ENCODE measurements at regions not wholly inside any gene's neighbourhood (a gene's known extent, or its start where the extent isn't known, plus 50 kb on each side); places are given as distances from the start of the nearest gene placed in this dataset.

- Mint-ChIP-seq H3K4me3 (no peak overlapping the region), H3K27me3 (peaks cover 14 to 65% (median 37%) of the 10 kb centered on the region in 5 donors), H3K4me1 (no peaks in the 10 kb centered on the region), H3K36me3 (peaks cover 0 to 21% (median 0%) of the 10 kb centered on the region in 3 donors), H3K27ac (no peak overlapping the region), H3K9me3 (peaks cover 5 to 25% (median 11%) of the 10 kb centered on the region in 9 donors)
- ATAC-seq (no peak), DNase-seq (no peak)
- POLR2A ChIA-PET, result no interaction called here
Measured at GRCh38 chr1:13992489-13993285, 292.7 kb downstream of the PRDM2 start.

- Mint-ChIP-seq H3K4me3 (no peak overlapping the region), H3K27me3 (peaks cover 18 to 58% (median 38%) of the 10 kb centered on the region in 5 donors), H3K4me1 (no peaks in the 10 kb centered on the region), H3K27ac (peak overlapping the region in 1 of 10 donors; percentile 60), H3K9me3 (peaks cover 11 to 40% (median 18%) of the 10 kb centered on the region in 9 donors), H3K36me3 (peaks cover 0 to 25% (median 0%) of the 10 kb centered on the region in 3 donors)
- POLR2A ChIA-PET, result no interaction called here
- no peak for DNase-seq
- ATAC-seq, result no peak
Measured at GRCh38 chr1:13994386-13994785, 294.4 kb downstream of the PRDM2 start.

GRCh38 chr1:13996334-13996733, 296.3 kb downstream of the PRDM2 start:
- Mint-ChIP-seq H3K9me3 (peaks cover 15 to 58% (median 31%) of the 10 kb centered on the region in 9 donors), H3K27ac (no peak overlapping the region), H3K4me1 (peaks cover 0 to 2% (median 0%) of the 10 kb centered on the region in 4 donors), H3K4me3 (no peak overlapping the region), H3K27me3 (peaks cover 12 to 46% (median 25%) of the 10 kb centered on the region in 5 donors), H3K36me3 (peaks cover 2 to 37% (median 3%) of the 10 kb centered on the region in 3 donors)
- DNase-seq, result no peak
- no peak for ATAC-seq
- POLR2A ChIA-PET, result no interaction called here

GRCh38 chr1:14003552-14003951, 303.6 kb downstream of the PRDM2 start:
- peaks cover 0 to 2% (median 0%) of the 10 kb centered on the region in 4 donors for H3K4me1 Mint-ChIP-seq
- H3K4me3 Mint-ChIP-seq, result no peak overlapping the region
- POLR2A ChIA-PET, result no interaction called here
- ATAC-seq (no peak), DNase-seq (no peak)
- peaks cover 6 to 46% (median 30%) of the 10 kb centered on the region in 9 donors for H3K9me3 Mint-ChIP-seq
- peaks cover 0 to 23% (median 4%) of the 10 kb centered on the region in 5 donors for H3K27me3 Mint-ChIP-seq
- peaks cover 2 to 20% (median 3%) of the 10 kb centered on the region in 3 donors for H3K36me3 Mint-ChIP-seq
- no peak overlapping the region for H3K27ac Mint-ChIP-seq

GRCh38 chr1:14009582-14009981, 309.6 kb downstream of the PRDM2 start:
- POLR2A ChIA-PET, result no interaction called here
- Mint-ChIP-seq H3K4me1 (no peaks in the 10 kb centered on the region), H3K4me3 (no peak overlapping the region), H3K9me3 (peaks cover 0 to 16% (median 7%) of the 10 kb centered on the region in 9 donors), H3K27me3 (peaks cover 0 to 24% (median 5%) of the 10 kb centered on the region in 5 donors), H3K36me3 (peaks cover 0 to 5% (median 0%) of the 10 kb centered on the region in 3 donors), H3K27ac (no peak overlapping the region)
- DNase-seq (no peak), ATAC-seq (no peak)

GRCh38 chr1:14010476-14010875, 310.5 kb downstream of the PRDM2 start:
- no peaks in the 10 kb centered on the region for H3K4me1 Mint-ChIP-seq
- peaks cover 0 to 5% (median 0%) of the 10 kb centered on the region in 3 donors for H3K36me3 Mint-ChIP-seq
- peaks cover 0 to 16% (median 7%) of the 10 kb centered on the region in 9 donors for H3K9me3 Mint-ChIP-seq
- ATAC-seq, result no peak
- no peak overlapping the region for H3K27ac Mint-ChIP-seq
- H3K27me3 Mint-ChIP-seq, result peaks cover 0 to 24% (median 5%) of the 10 kb centered on the region in 5 donors
- H3K4me3 Mint-ChIP-seq, result no peak overlapping the region
- no peak for DNase-seq
- POLR2A ChIA-PET, result no interaction called here

GRCh38 chr1:14011132-14011531, 311.1 kb downstream of the PRDM2 start:
- no peaks in the 10 kb centered on the region for H3K4me1 Mint-ChIP-seq
- POLR2A ChIA-PET, result no interaction called here
- H3K9me3 Mint-ChIP-seq, result peaks cover 0 to 16% (median 7%) of the 10 kb centered on the region in 9 donors
- H3K36me3 Mint-ChIP-seq, result peaks cover 0 to 5% (median 0%) of the 10 kb centered on the region in 3 donors
- no peak overlapping the region for H3K4me3 Mint-ChIP-seq
- no peak for ATAC-seq
- H3K27ac Mint-ChIP-seq, result peak overlapping the region in 1 of 10 donors; percentile 46
- no peak for DNase-seq
- H3K27me3 Mint-ChIP-seq, result peaks cover 2 to 30% (median 8%) of the 10 kb centered on the region in 5 donors

- Mint-ChIP-seq H3K4me1 (no peaks in the 10 kb centered on the region), H3K4me3 (no peak overlapping the region), H3K27ac (no peak overlapping the region), H3K27me3 (peaks cover 2 to 37% (median 11%) of the 10 kb centered on the region in 5 donors), H3K36me3 (peaks cover 0 to 5% (median 0%) of the 10 kb centered on the region in 3 donors), H3K9me3 (peaks cover 0 to 14% (median 6%) of the 10 kb centered on the region in 9 donors)
- DNase-seq, result no peak
- POLR2A ChIA-PET, result no interaction called here
- no peak for ATAC-seq
Measured at GRCh38 chr1:14011888-14012287, 311.9 kb downstream of the PRDM2 start.

- POLR2A ChIA-PET, result no interaction called here
- DNase-seq (no peak), ATAC-seq (no peak)
- Mint-ChIP-seq H3K9me3 (peaks cover 0 to 8% (median 0%) of the 10 kb centered on the region in 9 donors), H3K27me3 (peaks cover 7 to 55% (median 16%) of the 10 kb centered on the region in 5 donors), H3K27ac (no peak overlapping the region), H3K4me1 (no peaks in the 10 kb centered on the region), H3K36me3 (no peaks in the 10 kb centered on the region), H3K4me3 (no peak overlapping the region)
Measured at GRCh38 chr1:14014929-14015328, 314.9 kb downstream of the PRDM2 start.

- no peaks in the 10 kb centered on the region for H3K36me3 Mint-ChIP-seq
- DNase-seq, result no peak
- no peak overlapping the region for H3K4me3 Mint-ChIP-seq
- H3K27ac Mint-ChIP-seq, result no peak overlapping the region
- ATAC-seq, result no peak
- H3K9me3 Mint-ChIP-seq, result peaks cover 0 to 7% (median 0%) of the 10 kb centered on the region in 9 donors
- peaks cover 13 to 62% (median 16%) of the 10 kb centered on the region in 5 donors for H3K27me3 Mint-ChIP-seq
- H3K4me1 Mint-ChIP-seq, result no peaks in the 10 kb centered on the region
- POLR2A ChIA-PET, result no interaction called here
Measured at GRCh38 chr1:14015917-14016316, 315.9 kb downstream of the PRDM2 start.

- Mint-ChIP-seq H3K4me3 (no peak overlapping the region), H3K9me3 (peaks cover 0 to 2% (median 0%) of the 10 kb centered on the region in 9 donors), H3K27ac (no peak overlapping the region), H3K36me3 (no peaks in the 10 kb centered on the region), H3K27me3 (peaks cover 13 to 61% (median 20%) of the 10 kb centered on the region in 5 donors), H3K4me1 (no peaks in the 10 kb centered on the region)
- POLR2A ChIA-PET, result no interaction called here
- DNase-seq, result no peak
- ATAC-seq, result no peak
Measured at GRCh38 chr1:14017531-14017961, 317.6 kb downstream of the PRDM2 start.

- POLR2A ChIA-PET, result no interaction called here
Measured at GRCh38 chr1:14019461-14019860, 319.5 kb downstream of the PRDM2 start.

GRCh38 chr1:14020006-14020405, 320.0 kb downstream of the PRDM2 start:
- no peak overlapping the region for H3K4me3 Mint-ChIP-seq
- ATAC-seq (no peak), DNase-seq (no peak)
- H3K9me3 Mint-ChIP-seq, result peaks cover 0 to 11% (median 0%) of the 10 kb centered on the region in 9 donors
- no peaks in the 10 kb centered on the region for H3K36me3 Mint-ChIP-seq
- H3K4me1 Mint-ChIP-seq, result no peaks in the 10 kb centered on the region
- no peak overlapping the region for H3K27ac Mint-ChIP-seq
- POLR2A ChIA-PET, result no interaction called here
- peaks cover 15 to 77% (median 24%) of the 10 kb centered on the region in 5 donors for H3K27me3 Mint-ChIP-seq

More at GRCh38 chr1:14019461-14019860, 319.5 kb downstream of the PRDM2 start:
- Mint-ChIP-seq H3K9me3 (peaks cover 0 to 11% (median 0%) of the 10 kb centered on the region in 9 donors), H3K4me3 (no peak overlapping the region), H3K36me3 (no peaks in the 10 kb centered on the region), H3K27me3 (peaks cover 15 to 76% (median 24%) of the 10 kb centered on the region in 5 donors), H3K4me1 (no peaks in the 10 kb centered on the region), H3K27ac (no peak overlapping the region)
- ATAC-seq (no peak), DNase-seq (no peak)

Data from naive thymus-derived CD8-positive, alpha-beta T cell (primary cell).